Endothelial cell of umbilical vein (primary cell): ENCODE measurements at regions not wholly inside any gene's neighbourhood (a gene's known extent, or its start where the extent isn't known, plus 50 kb on each side); places are given as distances from the start of the nearest gene placed in this dataset.

Source experiments
- BruUV-seq: library from RNA; stranded (reverse); fragments of 400-500 nt; replicated peaks from 2 replicates; lab custom pipeline; 2021; lab: Mats Ljungman, UMichigan
- CTCF ChIA-PET: fragments of 300-600, 350-600 bp; sonication (Branson Sonifier 250); formaldehyde crosslinking; loops from one replicate; lab custom pipeline; 2021; ENCODE audit warnings: antibody characterized with exemption, inconsistent platforms; lab: Charles Lee
- POLR2A ChIA-PET: fragments of 300-600, 350-600 bp; sonication (Branson Sonifier 250); formaldehyde crosslinking; loops from one replicate; lab custom pipeline; 2021; ENCODE audit warnings: antibody characterized with exemption, inconsistent platforms; lab: Charles Lee
- DNase-seq: peaks from one replicate; pipeline ENCODE4 v3.0.0-alpha.2; 2011; ENCODE audit warnings: low read depth, low spot score
- FAIRE-seq: peaks from 2 replicates; lab custom pipeline; 2011; peaks lifted over from hg19 to GRCh38; lab: Jason Lieb, UNC
- H2AFZ ChIP-seq: 2 replicates; pipeline ENCODE4 v1.6.0; 2012; ENCODE audit warnings: low read depth, low read length, control low read depth, inconsistent platforms
- H3K27ac ChIP-seq: 2 replicates; pipeline ENCODE4 v1.5.1; 2011; ENCODE audit warnings: low read depth, mild to moderate bottlenecking, control low read depth, low read length, moderate library complexity; ENCODE audit not compliant: insufficient read depth
- H3K27me3 ChIP-seq, 2 experiments: 2 replicates each; pipeline versions ENCODE4 v1.6.0 to v1.6.1; 2011; ENCODE audit warnings: low read length in 2 of 2, mixed read lengths in 1 of 2; ENCODE audit not compliant: control insufficient read depth in 2 of 2, insufficient read depth in 2 of 2
- H3K36me3 ChIP-seq, 2 experiments: 2 replicates in 1 of 2; 3 replicates in 1 of 2; pipeline ENCODE4 v1.5.1; 2011; ENCODE audit warnings: low read length in 2 of 2, mild to moderate bottlenecking in 1 of 2, moderate library complexity in 1 of 2; ENCODE audit not compliant: control insufficient read depth in 2 of 2, insufficient read depth in 2 of 2; ENCODE audit errors: extremely low read depth in 1 of 2
- H3K4me1 ChIP-seq: 3 replicates; pipeline ENCODE4 v1.5.1; 2011; ENCODE audit warnings: mild to moderate bottlenecking, low read length; ENCODE audit not compliant: control insufficient read depth, insufficient read depth; ENCODE audit errors: extremely low read depth
- H3K4me2 ChIP-seq: 2 replicates; pipeline ENCODE4 v1.6.1; 2011; ENCODE audit warnings: low read length, control low read depth, mixed read lengths; ENCODE audit not compliant: insufficient read depth
- H3K4me3 ChIP-seq, 3 experiments: fragments of 200-600 bp in 1 of 3; sonication (generic), shearing (Covaris generic) in 1 of 3; replicated peaks in 1 of 3; 2 replicates each; pipeline ENCODE4 v1.5.1; 2011 to 2016; ENCODE audit warnings: control low read depth in 3 of 3, low read length in 3 of 3, mild to moderate bottlenecking in 2 of 3, inconsistent platforms in 1 of 3, low read depth in 1 of 3, moderate library complexity in 1 of 3; ENCODE audit not compliant: insufficient read depth in 1 of 3
- H3K79me2 ChIP-seq: 2 replicates; pipeline ENCODE4 v1.6.0; 2012; ENCODE audit warnings: low read length, inconsistent platforms; ENCODE audit not compliant: control insufficient read depth, insufficient read depth
- H3K9ac ChIP-seq: replicated peaks from 2 replicates; pipeline ENCODE3; 2011; ENCODE audit warnings: low read length, control low read depth; ENCODE audit not compliant: insufficient read depth; ENCODE audit errors: extremely low read depth
- H3K9me1 ChIP-seq: replicated peaks from 3 replicates; pipeline ENCODE4 v1.6.0; 2011; ENCODE audit warnings: mild to moderate bottlenecking, low read length; ENCODE audit not compliant: control insufficient read depth, insufficient read depth; ENCODE audit errors: extremely low read depth
- H3K9me3 ChIP-seq: replicated peaks from 2 replicates; pipeline ENCODE4 v1.5.1; 2012; ENCODE audit warnings: low read length, inconsistent platforms; ENCODE audit not compliant: control insufficient read depth, insufficient read depth
- H4K20me1 ChIP-seq: replicated peaks from 2 replicates; pipeline ENCODE3; 2011; ENCODE audit warnings: mild to moderate bottlenecking, low read length; ENCODE audit not compliant: control insufficient read depth, insufficient read depth; ENCODE audit errors: extremely low read depth
- FOS ChIP-seq: IDR thresholded peaks from 2 replicates; pipeline ENCODE4 v1.6.1; 2011; ENCODE audit warnings: mild to moderate bottlenecking, low read length, moderate library complexity, borderline replicate concordance; ENCODE audit not compliant: insufficient read depth
- GATA2 ChIP-seq: IDR thresholded peaks from 2 replicates; pipeline ENCODE4 v1.7.0; 2011; ENCODE audit warnings: low read depth, mild to moderate bottlenecking, moderate library complexity, mixed read lengths, low read length; ENCODE audit not compliant: insufficient read length, insufficient read depth
- POLR2AphosphoS5 ChIP-seq: IDR thresholded peaks from 2 replicates; pipeline ENCODE4 v1.6.1; 2012; ENCODE audit warnings: low read depth, mild to moderate bottlenecking, control low read depth, low read length, moderate library complexity; ENCODE audit not compliant: insufficient read depth
- dilution Hi-C: fragments of 300-500 bp; cut with MboI; formaldehyde crosslinking; loops from one replicate; pipeline ENCODE4 v1.15.0; 2019; ENCODE audit warnings: low sequenced_read_pairs; ENCODE audit not compliant: extremely low pct_ligation_motif_present
- intact Hi-C: fragments of 100-400 bp; cut with micrococcal nuclease; formaldehyde crosslinking; loops from one replicate; pipeline ENCODE4 v1.10.0; 2022

DNA sequence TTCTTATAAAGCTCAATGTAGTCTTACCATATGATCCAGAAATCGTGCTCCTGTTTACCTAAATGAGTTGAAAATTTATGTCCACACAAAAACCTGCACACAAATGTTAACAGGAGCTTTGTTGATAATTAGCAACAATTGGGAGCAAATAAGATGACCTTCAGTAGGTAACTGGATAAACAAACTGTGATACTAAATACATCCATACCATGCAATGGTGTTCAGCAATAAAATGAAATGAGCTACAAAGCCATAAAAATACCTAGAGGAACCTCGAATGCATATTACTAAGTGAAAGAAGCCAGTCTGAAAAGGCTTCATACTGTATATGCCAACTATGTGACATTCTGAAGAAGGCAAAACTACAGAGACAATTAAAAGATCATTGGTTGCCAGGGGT, 185.6 kb upstream of the HNRNPA3 start:
- intact Hi-C loops, result no loop called here
- dilution Hi-C loops, result no loop called here
- no peaks in the 10 kb centered on the region for H3K36me3 ChIP-seq
- no peak overlapping the region for H3K4me2 ChIP-seq
- H3K4me1 ChIP-seq, result no peaks in the 10 kb centered on the region
- no peak for FAIRE-seq
- no peak overlapping the region for H3K9ac ChIP-seq
- H3K27me3 ChIP-seq, result peaks cover 2 to 5% of the 10 kb centered on the region in 2 experiments
- H3K79me2 ChIP-seq, result no peaks in the 10 kb centered on the region
- H3K9me1 ChIP-seq, result no peaks in the 10 kb centered on the region
- H3K27ac ChIP-seq, result no peak overlapping the region
- BruUV-seq, result no TSS peak
- no peak for DNase-seq
- H3K9me3 ChIP-seq, result no peaks in the 10 kb centered on the region
- CTCF ChIA-PET, result no interaction called here
- H4K20me1 ChIP-seq, result no peaks in the 10 kb centered on the region
- H3K4me3 ChIP-seq, result no peak overlapping the region
- POLR2A ChIA-PET, result no interaction called here
- TF ChIP-seq FOS, result no peak
- TF ChIP-seq POLR2AphosphoS5, result no peak
- no peak for TF ChIP-seq GATA2
- H2AFZ ChIP-seq, result no peak overlapping the region

DNA sequence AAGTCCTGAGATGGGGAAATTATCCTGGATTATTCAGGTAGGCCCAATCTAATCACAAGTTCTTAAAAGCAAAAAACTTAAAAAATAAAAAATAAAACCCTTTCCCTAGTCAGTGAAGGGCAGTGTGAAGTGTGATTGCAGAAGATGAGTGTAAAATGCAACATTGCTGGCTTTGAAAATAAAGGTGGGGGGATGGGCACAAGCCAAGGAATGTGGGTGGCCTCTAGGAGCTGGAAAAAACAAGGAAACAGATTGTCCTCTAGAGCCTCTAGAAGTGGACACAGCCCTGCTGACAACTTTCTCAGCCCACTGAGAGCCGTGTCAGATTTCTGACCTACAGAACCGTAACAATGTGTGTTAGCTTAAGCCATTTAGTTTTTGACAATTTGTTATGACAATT, 184.3 kb upstream of the HNRNPA3 start:
- intact Hi-C loops, result no loop called here
- POLR2A ChIA-PET, result no interaction called here
- no peak overlapping the region for H3K27ac ChIP-seq

More for the DNA sequence above, 184.3 kb upstream of the HNRNPA3 start:
- CTCF ChIA-PET, result no interaction called here
- H3K36me3 ChIP-seq, result no peaks in the 10 kb centered on the region
- no peaks in the 10 kb centered on the region for H3K4me1 ChIP-seq
- no peaks in the 10 kb centered on the region for H3K9me3 ChIP-seq
- no peak overlapping the region for H2AFZ ChIP-seq
- H3K9me1 ChIP-seq, result no peaks in the 10 kb centered on the region
- no peak overlapping the region for H3K9ac ChIP-seq
- DNase-seq (no peak), FAIRE-seq (no peak)
- no peak overlapping the region for H3K4me2 ChIP-seq
- BruUV-seq, result no TSS peak
- H3K4me3 ChIP-seq, result no peak overlapping the region
- peaks cover 2 to 5% of the 10 kb centered on the region in 2 experiments for H3K27me3 ChIP-seq
- no peak for TF ChIP-seq FOS
- no peaks in the 10 kb centered on the region for H3K79me2 ChIP-seq
- H4K20me1 ChIP-seq, result no peaks in the 10 kb centered on the region
- dilution Hi-C loops, result no loop called here
